HG03066 (cell line): ENCODE measurements at regions not wholly inside any gene's neighbourhood (a gene's known extent, or its start where the extent isn't known, plus 50 kb on each side); places are given as distances from the start of the nearest gene placed in this dataset.

Source experiments
- ATAC-seq: cut with Tn5 transposase; IDR thresholded peaks from one replicate; pipeline ENCODE4 v1.9.1; 2021; ENCODE audit warnings: low read depth; ENCODE audit not compliant: unreplicated experiment

GRCh38 chr13:103805771-103806170, 739.6 kb upstream of the SLC10A2 start:
- ATAC-seq: no peak

GRCh38 chr13:103803349-103803748, 737.1 kb upstream of the SLC10A2 start:
- ATAC-seq: no peak

GRCh38 chr13:103799028-103799427, 732.8 kb upstream of the SLC10A2 start:
- ATAC-seq: no peak

- ATAC-seq: no peak
Observed at GRCh38 chr13:103795892-103796478, 729.8 kb upstream of the SLC10A2 start.

GRCh38 chr13:103794526-103794925, 728.3 kb upstream of the SLC10A2 start:
- ATAC-seq: no peak

GRCh38 chr13:103788061-103788652, 721.9 kb upstream of the SLC10A2 start:
- no peak for ATAC-seq

- no peak for ATAC-seq
Observed at GRCh38 chr13:103772576-103772975, 706.4 kb upstream of the SLC10A2 start.

GRCh38 chr13:103762523-103762922, 696.3 kb upstream of the SLC10A2 start:
- ATAC-seq: no peak

GRCh38 chr13:103759361-103759760, 693.1 kb upstream of the SLC10A2 start:
- ATAC-seq: no peak

GRCh38 chr13:103758222-103758621, 692.0 kb upstream of the SLC10A2 start:
- no peak for ATAC-seq

GRCh38 chr13:103757361-103757760, 691.1 kb upstream of the SLC10A2 start:
- ATAC-seq: no peak

GRCh38 chr13:103754783-103755182, 688.6 kb upstream of the SLC10A2 start:
- ATAC-seq: no peak

- no peak for ATAC-seq
Observed at GRCh38 chr13:103734837-103735236, 668.6 kb upstream of the SLC10A2 start.

GRCh38 chr13:103731959-103732358, 665.7 kb upstream of the SLC10A2 start:
- ATAC-seq: no peak

GRCh38 chr13:103730407-103730806, 664.2 kb upstream of the SLC10A2 start:
- no peak for ATAC-seq

GRCh38 chr13:103726808-103727207, 660.6 kb upstream of the SLC10A2 start:
- no peak for ATAC-seq

GRCh38 chr13:103716718-103717117, 650.5 kb upstream of the SLC10A2 start:
- no peak for ATAC-seq

- ATAC-seq: no peak
Observed at GRCh38 chr13:103715335-103715734, 649.1 kb upstream of the SLC10A2 start.

GRCh38 chr13:103703246-103703645, 637.0 kb upstream of the SLC10A2 start:
- ATAC-seq: no peak

GRCh38 chr13:103698000-103698399, 631.8 kb upstream of the SLC10A2 start:
- no peak for ATAC-seq

GRCh38 chr13:103695320-103695719, 629.1 kb upstream of the SLC10A2 start:
- no peak for ATAC-seq

- no peak for ATAC-seq
Observed at GRCh38 chr13:103694471-103694870, 628.3 kb upstream of the SLC10A2 start.

GRCh38 chr13:103694033-103694432, 627.8 kb upstream of the SLC10A2 start:
- ATAC-seq: no peak
